HL-60 (cell line): ENCODE measurements at regions not wholly inside any gene's neighbourhood (a gene's known extent, or its start where the extent isn't known, plus 50 kb on each side); places are given as distances from the start of the nearest gene placed in this dataset.

Experiments used
- POLR2AphosphoS5 ChIP-seq: IDR thresholded peaks from 2 replicates; pipeline ENCODE4 v1.6.1; 2012; ENCODE audit warnings: low read depth
- TF ChIP-seq, protein P1 (sequence below): IDR thresholded peaks from one replicate; pipeline ENCODE4 v1.5.1; 2011; ENCODE audit warnings: low read length, control low read depth, inconsistent platforms; ENCODE audit not compliant: insufficient read depth
- TF ChIP-seq, protein P2 (sequence below): IDR thresholded peaks from 2 replicates; pipeline ENCODE4 v1.6.1; 2012; ENCODE audit warnings: low read depth; ENCODE audit not compliant: insufficient replicate concordance

DNA sequence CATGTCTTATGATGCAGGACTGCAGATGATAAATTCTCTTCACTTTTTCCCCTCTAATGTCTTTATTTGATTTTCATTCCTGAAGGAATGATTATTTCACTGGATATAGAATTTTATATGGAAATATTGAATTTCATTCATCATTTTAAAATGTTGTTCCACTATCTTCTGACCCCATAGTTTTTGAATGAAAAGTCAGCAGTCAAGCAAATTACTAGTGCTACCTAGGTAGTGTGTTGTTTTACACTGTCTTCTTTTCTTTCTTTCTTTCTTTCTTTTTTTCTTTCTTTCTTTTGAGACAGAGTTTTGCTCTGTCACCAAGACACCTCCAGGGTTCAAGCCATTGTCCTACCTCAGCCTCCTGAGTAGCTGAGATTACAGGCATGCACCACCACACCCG, 76.9 kb downstream of the WSB1 start:
- no peak for TF ChIP-seq POLR2AphosphoS5
- TF ChIP-seq, protein P1, sequence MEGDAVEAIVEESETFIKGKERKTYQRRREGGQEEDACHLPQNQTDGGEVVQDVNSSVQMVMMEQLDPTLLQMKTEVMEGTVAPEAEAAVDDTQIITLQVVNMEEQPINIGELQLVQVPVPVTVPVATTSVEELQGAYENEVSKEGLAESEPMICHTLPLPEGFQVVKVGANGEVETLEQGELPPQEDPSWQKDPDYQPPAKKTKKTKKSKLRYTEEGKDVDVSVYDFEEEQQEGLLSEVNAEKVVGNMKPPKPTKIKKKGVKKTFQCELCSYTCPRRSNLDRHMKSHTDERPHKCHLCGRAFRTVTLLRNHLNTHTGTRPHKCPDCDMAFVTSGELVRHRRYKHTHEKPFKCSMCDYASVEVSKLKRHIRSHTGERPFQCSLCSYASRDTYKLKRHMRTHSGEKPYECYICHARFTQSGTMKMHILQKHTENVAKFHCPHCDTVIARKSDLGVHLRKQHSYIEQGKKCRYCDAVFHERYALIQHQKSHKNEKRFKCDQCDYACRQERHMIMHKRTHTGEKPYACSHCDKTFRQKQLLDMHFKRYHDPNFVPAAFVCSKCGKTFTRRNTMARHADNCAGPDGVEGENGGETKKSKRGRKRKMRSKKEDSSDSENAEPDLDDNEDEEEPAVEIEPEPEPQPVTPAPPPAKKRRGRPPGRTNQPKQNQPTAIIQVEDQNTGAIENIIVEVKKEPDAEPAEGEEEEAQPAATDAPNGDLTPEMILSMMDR, result no peak
- TF ChIP-seq, protein P2, sequence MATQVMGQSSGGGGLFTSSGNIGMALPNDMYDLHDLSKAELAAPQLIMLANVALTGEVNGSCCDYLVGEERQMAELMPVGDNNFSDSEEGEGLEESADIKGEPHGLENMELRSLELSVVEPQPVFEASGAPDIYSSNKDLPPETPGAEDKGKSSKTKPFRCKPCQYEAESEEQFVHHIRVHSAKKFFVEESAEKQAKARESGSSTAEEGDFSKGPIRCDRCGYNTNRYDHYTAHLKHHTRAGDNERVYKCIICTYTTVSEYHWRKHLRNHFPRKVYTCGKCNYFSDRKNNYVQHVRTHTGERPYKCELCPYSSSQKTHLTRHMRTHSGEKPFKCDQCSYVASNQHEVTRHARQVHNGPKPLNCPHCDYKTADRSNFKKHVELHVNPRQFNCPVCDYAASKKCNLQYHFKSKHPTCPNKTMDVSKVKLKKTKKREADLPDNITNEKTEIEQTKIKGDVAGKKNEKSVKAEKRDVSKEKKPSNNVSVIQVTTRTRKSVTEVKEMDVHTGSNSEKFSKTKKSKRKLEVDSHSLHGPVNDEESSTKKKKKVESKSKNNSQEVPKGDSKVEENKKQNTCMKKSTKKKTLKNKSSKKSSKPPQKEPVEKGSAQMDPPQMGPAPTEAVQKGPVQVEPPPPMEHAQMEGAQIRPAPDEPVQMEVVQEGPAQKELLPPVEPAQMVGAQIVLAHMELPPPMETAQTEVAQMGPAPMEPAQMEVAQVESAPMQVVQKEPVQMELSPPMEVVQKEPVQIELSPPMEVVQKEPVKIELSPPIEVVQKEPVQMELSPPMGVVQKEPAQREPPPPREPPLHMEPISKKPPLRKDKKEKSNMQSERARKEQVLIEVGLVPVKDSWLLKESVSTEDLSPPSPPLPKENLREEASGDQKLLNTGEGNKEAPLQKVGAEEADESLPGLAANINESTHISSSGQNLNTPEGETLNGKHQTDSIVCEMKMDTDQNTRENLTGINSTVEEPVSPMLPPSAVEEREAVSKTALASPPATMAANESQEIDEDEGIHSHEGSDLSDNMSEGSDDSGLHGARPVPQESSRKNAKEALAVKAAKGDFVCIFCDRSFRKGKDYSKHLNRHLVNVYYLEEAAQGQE, result no peak
